H1 (cell line): ENCODE measurements at regions not wholly inside any gene's neighbourhood (a gene's known extent, or its start where the extent isn't known, plus 50 kb on each side); places are given as distances from the start of the nearest gene placed in this dataset.

Experiments used
- ATF2 ChIP-seq: IDR thresholded peaks from 2 replicates; pipeline ENCODE4 v1.6.1; 2012; ENCODE audit warnings: low read length, inconsistent platforms
- CREB1 ChIP-seq: IDR thresholded peaks from 2 replicates; pipeline ENCODE4 v1.6.1; 2012; ENCODE audit warnings: inconsistent platforms
- CTCF ChIP-seq, 3 experiments: IDR thresholded peaks; 1 replicate in 2 of 3; 2 replicates in 1 of 3; pipeline versions ENCODE4 v1.5.1 to v1.6.1; 2011; ENCODE audit warnings: low read length in 3 of 3, mild to moderate bottlenecking in 3 of 3, inconsistent platforms in 2 of 3, low read depth in 1 of 3, moderate library complexity in 1 of 3; ENCODE audit not compliant: insufficient read depth in 1 of 3; ENCODE audit errors: control extremely low read depth in 1 of 3
- EGR1 ChIP-seq: IDR thresholded peaks from 2 replicates; pipeline ENCODE4 v1.6.1; 2011; ENCODE audit warnings: low read depth, low read length, borderline replicate concordance
- HDAC2 ChIP-seq, 2 experiments: fragments of 300-600 bp in 1 of 2; sonication (generic) in 1 of 2; IDR thresholded peaks; 2 replicates each; pipeline ENCODE4 v1.6.1; 2011 to 2012; ENCODE audit warnings: low read depth in 2 of 2, low read length in 2 of 2, mild to moderate bottlenecking in 2 of 2, moderate library complexity in 2 of 2, borderline replicate concordance in 1 of 2, inconsistent platforms in 1 of 2
- KDM5A ChIP-seq: fragments of 200-600 bp; IDR thresholded peaks from 2 replicates; pipeline ENCODE4 v1.7.1; 2012; ENCODE audit warnings: mild to moderate bottlenecking, low read length, inconsistent platforms, mixed read lengths
- POLR2A ChIP-seq, 2 experiments: IDR thresholded peaks; 1 replicate in 1 of 2; 2 replicates in 1 of 2; pipeline ENCODE4 v1.6.1; 2011; ENCODE audit warnings: low read depth in 2 of 2, low read length in 2 of 2, mild to moderate bottlenecking in 2 of 2; ENCODE audit errors: control extremely low read depth in 1 of 2
- POLR2AphosphoS5 ChIP-seq: IDR thresholded peaks from 2 replicates; pipeline ENCODE4 v1.6.1; 2011; ENCODE audit warnings: low read depth, low read length
- TAF1 ChIP-seq: IDR thresholded peaks from 2 replicates; pipeline ENCODE4 v1.6.1; 2011; ENCODE audit warnings: mild to moderate bottlenecking, low read depth, low read length
- YY1 ChIP-seq: IDR thresholded peaks from 2 replicates; pipeline ENCODE4 v1.6.1; 2011; ENCODE audit warnings: low read depth, mild to moderate bottlenecking, low read length

GRCh38 chrX:25069209-25069608 is 53.4 kb upstream of the ARX start:
- TF ChIP-seq CTCF (IDR thresholded peaks at IDR 0.05; ENCODE audit: control extremely low read depth in 1 of 3, insufficient read depth in 1 of 3, low read depth in 1 of 3, low read length in 3 of 3) (no peak), POLR2A (IDR thresholded peaks at IDR 0.05; ENCODE audit: control extremely low read depth in 1 of 2, low read depth in 2 of 2, low read length in 2 of 2) (no peak), CREB1 (no peak), POLR2AphosphoS5 (no peak), TAF1 (no peak), YY1 (no peak), ATF2 (no peak), EGR1 (no peak), KDM5A (no peak), HDAC2 (IDR thresholded peaks at IDR 0.05; ENCODE audit: borderline replicate concordance in 1 of 2, low read depth in 2 of 2, low read length in 2 of 2) (no peak)
